ENCODE measurements at regions not wholly inside any gene's neighbourhood (a gene's known extent, or its start where the extent isn't known, plus 50 kb on each side); places are given as distances from the start of the nearest gene placed in this dataset.

GRCh38 chr5:35371951-35372426, 141.7 kb upstream of the PRLR start:
- H3K4me3 Mint-ChIP-seq: no peak overlapping the region
- H3K36me3 Mint-ChIP-seq (ENCODE audit: low read depth): no peaks in the 10 kb centered on the region
- no peaks in the 10 kb centered on the region for H3K4me1 Mint-ChIP-seq
- H3K27ac Mint-ChIP-seq: no peak overlapping the region
- no peaks in the 10 kb centered on the region for H3K9me3 Mint-ChIP-seq
- H3K27me3 Mint-ChIP-seq: peaks cover 9% of the 10 kb centered on the region
- ATAC-seq (replicated peaks): no peak

- no peak overlapping the region for H3K4me3 Mint-ChIP-seq
- no peaks in the 10 kb centered on the region for H3K4me1 Mint-ChIP-seq
Measured at GRCh38 chr5:35370871-35371270, 140.6 kb upstream of the PRLR start.

GRCh38 chr5:35369965-35370790, 139.9 kb upstream of the PRLR start:
- Mint-ChIP-seq H3K4me3 (no peak overlapping the region), H3K27ac (no peak overlapping the region), H3K4me1 (no peaks in the 10 kb centered on the region), H3K27me3 (peaks cover 6% of the 10 kb centered on the region), H3K36me3 (ENCODE audit: low read depth) (no peaks in the 10 kb centered on the region), H3K9me3 (no peaks in the 10 kb centered on the region)
- no peak for ATAC-seq (replicated peaks)

More at GRCh38 chr5:35370871-35371270, 140.6 kb upstream of the PRLR start:
- ATAC-seq (replicated peaks): no peak
- no peaks in the 10 kb centered on the region for H3K9me3 Mint-ChIP-seq
- no peaks in the 10 kb centered on the region for H3K36me3 Mint-ChIP-seq (ENCODE audit: low read depth)
- H3K27me3 Mint-ChIP-seq: peaks cover 6% of the 10 kb centered on the region
- no peak overlapping the region for H3K27ac Mint-ChIP-seq

- Mint-ChIP-seq H3K4me1 (no peaks in the 10 kb centered on the region), H3K9me3 (no peaks in the 10 kb centered on the region), H3K27ac (no peak overlapping the region), H3K36me3 (ENCODE audit: low read depth) (no peaks in the 10 kb centered on the region), H3K4me3 (no peak overlapping the region), H3K27me3 (peaks cover 7% of the 10 kb centered on the region)
- ATAC-seq (replicated peaks): no peak
Measured at GRCh38 chr5:35367526-35367925, 137.2 kb upstream of the PRLR start.

- no peak overlapping the region for H3K4me3 Mint-ChIP-seq
- no peaks in the 10 kb centered on the region for H3K4me1 Mint-ChIP-seq
- peaks cover 12% of the 10 kb centered on the region for H3K27me3 Mint-ChIP-seq
- no peaks in the 10 kb centered on the region for H3K36me3 Mint-ChIP-seq (ENCODE audit: low read depth)
- H3K27ac Mint-ChIP-seq: no peak overlapping the region
- ATAC-seq (replicated peaks): no peak
- no peaks in the 10 kb centered on the region for H3K9me3 Mint-ChIP-seq
Measured at GRCh38 chr5:35365758-35366157, 135.5 kb upstream of the PRLR start.

- Mint-ChIP-seq H3K4me1 (no peaks in the 10 kb centered on the region), H3K36me3 (ENCODE audit: low read depth) (no peaks in the 10 kb centered on the region), H3K9me3 (no peaks in the 10 kb centered on the region), H3K27ac (no peak overlapping the region), H3K27me3 (peaks cover 11% of the 10 kb centered on the region), H3K4me3 (no peak overlapping the region)
- ATAC-seq (replicated peaks): no peak
Measured at GRCh38 chr5:35364350-35364749, 134.1 kb upstream of the PRLR start.

GRCh38 chr5:35363387-35363965, 133.2 kb upstream of the PRLR start:
- H3K27me3 Mint-ChIP-seq: peaks cover 12% of the 10 kb centered on the region
- no peaks in the 10 kb centered on the region for H3K4me1 Mint-ChIP-seq
- no peaks in the 10 kb centered on the region for H3K9me3 Mint-ChIP-seq
- no peak overlapping the region for H3K27ac Mint-ChIP-seq
- no peak for ATAC-seq (replicated peaks)
- H3K4me3 Mint-ChIP-seq: no peak overlapping the region
- no peaks in the 10 kb centered on the region for H3K36me3 Mint-ChIP-seq (ENCODE audit: low read depth)

GRCh38 chr5:35362772-35363171, 132.5 kb upstream of the PRLR start:
- H3K4me3 Mint-ChIP-seq: no peak overlapping the region
- H3K36me3 Mint-ChIP-seq (ENCODE audit: low read depth): no peaks in the 10 kb centered on the region
- no peak for ATAC-seq (replicated peaks)
- H3K27me3 Mint-ChIP-seq: peaks cover 12% of the 10 kb centered on the region
- H3K27ac Mint-ChIP-seq: no peak overlapping the region
- H3K4me1 Mint-ChIP-seq: no peaks in the 10 kb centered on the region
- no peaks in the 10 kb centered on the region for H3K9me3 Mint-ChIP-seq

GRCh38 chr5:35360671-35361070, 130.4 kb upstream of the PRLR start:
- no peak for ATAC-seq (replicated peaks)
- no peak overlapping the region for H3K4me3 Mint-ChIP-seq
- H3K36me3 Mint-ChIP-seq (ENCODE audit: low read depth): no peaks in the 10 kb centered on the region
- H3K9me3 Mint-ChIP-seq: peaks cover 3% of the 10 kb centered on the region
- H3K4me1 Mint-ChIP-seq: no peaks in the 10 kb centered on the region
- H3K27ac Mint-ChIP-seq: no peak overlapping the region
- H3K27me3 Mint-ChIP-seq: peaks cover 18% of the 10 kb centered on the region

- no peak for ATAC-seq (replicated peaks)
- Mint-ChIP-seq H3K27me3 (peaks cover 18% of the 10 kb centered on the region), H3K4me1 (no peaks in the 10 kb centered on the region), H3K36me3 (ENCODE audit: low read depth) (no peaks in the 10 kb centered on the region), H3K27ac (no peak overlapping the region), H3K9me3 (peaks cover 3% of the 10 kb centered on the region), H3K4me3 (no peak overlapping the region)
Measured at GRCh38 chr5:35359859-35360258, 129.6 kb upstream of the PRLR start.

- Mint-ChIP-seq H3K4me3 (no peak overlapping the region), H3K9me3 (peaks cover 3% of the 10 kb centered on the region), H3K36me3 (ENCODE audit: low read depth) (no peaks in the 10 kb centered on the region), H3K27ac (no peak overlapping the region), H3K27me3 (peaks cover 18% of the 10 kb centered on the region), H3K4me1 (no peaks in the 10 kb centered on the region)
- ATAC-seq (replicated peaks): no peak
Measured at GRCh38 chr5:35357973-35358372, 127.7 kb upstream of the PRLR start.

GRCh38 chr5:35356725-35357124, 126.4 kb upstream of the PRLR start:
- H3K27ac Mint-ChIP-seq: no peak overlapping the region
- H3K36me3 Mint-ChIP-seq (ENCODE audit: low read depth): no peaks in the 10 kb centered on the region
- H3K4me3 Mint-ChIP-seq: no peak overlapping the region
- peaks cover 8% of the 10 kb centered on the region for H3K27me3 Mint-ChIP-seq
- no peaks in the 10 kb centered on the region for H3K4me1 Mint-ChIP-seq
- no peak for ATAC-seq (replicated peaks)
- peaks cover 5% of the 10 kb centered on the region for H3K9me3 Mint-ChIP-seq

GRCh38 chr5:35354751-35355150, 124.5 kb upstream of the PRLR start:
- Mint-ChIP-seq H3K4me3 (no peak overlapping the region), H3K27me3 (peaks cover 8% of the 10 kb centered on the region), H3K4me1 (no peaks in the 10 kb centered on the region), H3K27ac (no peak overlapping the region), H3K9me3 (peaks cover 12% of the 10 kb centered on the region), H3K36me3 (ENCODE audit: low read depth) (no peaks in the 10 kb centered on the region)
- ATAC-seq (replicated peaks): no peak

- Mint-ChIP-seq H3K27ac (no peak overlapping the region), H3K4me1 (no peaks in the 10 kb centered on the region), H3K9me3 (peaks cover 17% of the 10 kb centered on the region), H3K27me3 (no peaks in the 10 kb centered on the region), H3K4me3 (no peak overlapping the region), H3K36me3 (ENCODE audit: low read depth) (no peaks in the 10 kb centered on the region)
- ATAC-seq (replicated peaks): no peak
Measured at GRCh38 chr5:35345222-35345621, 114.9 kb upstream of the PRLR start.

- H3K4me1 Mint-ChIP-seq: no peaks in the 10 kb centered on the region
- no peaks in the 10 kb centered on the region for H3K36me3 Mint-ChIP-seq (ENCODE audit: low read depth)
- H3K4me3 Mint-ChIP-seq: no peak overlapping the region
- H3K27ac Mint-ChIP-seq: no peak overlapping the region
- peaks cover 4% of the 10 kb centered on the region for H3K27me3 Mint-ChIP-seq
- peaks cover 14% of the 10 kb centered on the region for H3K9me3 Mint-ChIP-seq
- no peak for ATAC-seq (replicated peaks)
Measured at GRCh38 chr5:35342664-35343063, 112.4 kb upstream of the PRLR start.
